ENCODE measurements at regions not wholly inside any gene's neighbourhood (a gene's known extent, or its start where the extent isn't known, plus 50 kb on each side); places are given as distances from the start of the nearest gene placed in this dataset.
"Not testable (repeated sequence)": the region's sequence is repeated elsewhere in the genome, so short reads cannot be mapped to it uniquely, and the experiment has no call there.

DNA sequence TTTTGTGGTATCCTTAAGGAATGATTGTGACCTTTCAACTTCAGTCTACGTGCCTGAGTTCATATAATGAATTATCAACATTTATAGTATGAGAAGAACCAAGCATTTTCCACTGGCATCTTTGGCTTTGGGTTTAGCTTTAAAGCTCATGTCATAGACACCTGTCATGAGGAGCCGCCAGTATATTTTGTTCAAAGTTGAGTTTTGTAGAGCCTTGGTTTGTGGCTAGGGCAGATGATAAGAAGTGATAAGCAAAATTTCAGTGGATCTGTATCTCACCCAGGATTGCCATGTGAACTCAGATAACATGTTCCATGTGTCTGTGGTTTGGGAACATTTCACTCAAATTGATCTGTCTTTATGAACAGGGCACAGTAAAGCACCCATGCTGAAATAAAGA is 873.2 kb downstream of the STPG2 start:
- no peaks in the 10 kb centered on the region for H3K36me3 ChIP-seq (ENCODE audit: control insufficient read depth in 2 of 2, insufficient read depth in 2 of 2, low read length in 2 of 2)
- H3K4me1 ChIP-seq (ENCODE audit: control insufficient read depth in 2 of 2, insufficient read depth in 2 of 2, low read length in 2 of 2) = no peaks in the 10 kb centered on the region
- H3K4me3 ChIP-seq (ENCODE audit: low read length in 2 of 2) = no peak overlapping the region
- H3K9me3 ChIP-seq (ENCODE audit: control insufficient read depth in 2 of 2, low read length in 2 of 2) = no peaks in the 10 kb centered on the region
- H3K27me3 ChIP-seq (ENCODE audit: control insufficient read depth in 2 of 2, insufficient read depth in 2 of 2, low read length in 2 of 2) = no peaks in the 10 kb centered on the region
- H3K27ac ChIP-seq (ENCODE audit: low read depth in 2 of 2, low read length in 2 of 2) = no peak overlapping the region
- no peak overlapping the region for H3K9ac ChIP-seq (ENCODE audit: low read depth in 1 of 2, low read length in 2 of 2)

DNA sequence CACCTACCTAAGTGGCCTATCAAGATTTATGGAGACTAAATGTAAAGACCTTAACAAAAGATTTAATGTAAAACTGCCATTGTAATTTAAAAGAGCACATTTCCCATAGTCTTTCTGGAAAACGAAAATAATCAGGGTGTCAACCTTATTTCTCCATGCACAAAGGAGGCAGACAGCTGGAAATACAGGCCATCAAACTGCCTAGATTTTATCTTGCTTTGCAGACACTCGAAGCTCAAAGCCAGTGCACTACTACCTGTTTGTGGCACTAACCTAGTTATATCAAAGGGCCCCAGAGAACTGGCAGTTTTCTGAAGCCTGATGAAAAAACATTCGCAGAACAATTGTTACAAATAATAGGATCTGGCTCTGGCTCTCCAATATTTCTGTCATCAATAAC is 863.9 kb downstream of the STPG2 start:
- Histone ChIP-seq H3K27me3 (ENCODE audit: control insufficient read depth in 2 of 2, insufficient read depth in 2 of 2, low read length in 2 of 2) (no peaks in the 10 kb centered on the region), H3K27ac (ENCODE audit: low read depth in 2 of 2, low read length in 2 of 2) (no peak overlapping the region), H3K4me1 (ENCODE audit: control insufficient read depth in 2 of 2, insufficient read depth in 2 of 2, low read length in 2 of 2) (no peaks in the 10 kb centered on the region)

DNA sequence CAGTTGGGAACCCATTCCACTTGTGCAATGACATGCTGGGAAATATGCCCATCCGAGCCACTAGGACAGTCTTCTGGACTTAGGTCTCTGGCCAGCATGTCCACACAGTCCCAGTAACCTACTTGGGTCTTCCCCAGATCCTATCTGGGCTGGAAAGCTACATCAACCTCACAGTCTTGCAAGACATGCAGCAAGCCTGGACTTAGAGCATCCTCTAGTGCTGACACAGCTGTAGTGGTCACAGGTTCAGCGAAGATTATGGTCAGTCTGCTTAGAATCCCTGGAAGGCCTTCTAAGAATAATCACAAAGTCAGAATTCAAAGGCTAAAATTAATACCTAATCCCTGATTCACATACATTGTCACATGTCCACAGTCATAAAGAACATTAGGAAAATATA is 842.7 kb downstream of the STPG2 start:
- H3K9me3 ChIP-seq (ENCODE audit: control insufficient read depth in 2 of 2, low read length in 2 of 2) = peaks cover 0 to 3% of the 10 kb centered on the region in 2 donors
- no peak overlapping the region for H3K9ac ChIP-seq (ENCODE audit: low read depth in 1 of 2, low read length in 2 of 2)
- H3K4me3 ChIP-seq (ENCODE audit: low read length in 2 of 2) = no peak overlapping the region
- no peak overlapping the region for H3K27ac ChIP-seq (ENCODE audit: low read depth in 2 of 2, low read length in 2 of 2)
- no peaks in the 10 kb centered on the region for H3K27me3 ChIP-seq (ENCODE audit: control insufficient read depth in 2 of 2, insufficient read depth in 2 of 2, low read length in 2 of 2)
- no peaks in the 10 kb centered on the region for H3K36me3 ChIP-seq (ENCODE audit: control insufficient read depth in 2 of 2, insufficient read depth in 2 of 2, low read length in 2 of 2)
- H3K4me1 ChIP-seq (ENCODE audit: control insufficient read depth in 2 of 2, insufficient read depth in 2 of 2, low read length in 2 of 2) = no peaks in the 10 kb centered on the region

More for the DNA sequence above, 863.9 kb downstream of the STPG2 start:
- Histone ChIP-seq H3K9ac (ENCODE audit: low read depth in 1 of 2, low read length in 2 of 2) (no peak overlapping the region), H3K4me3 (ENCODE audit: low read length in 2 of 2) (no peak overlapping the region), H3K9me3 (ENCODE audit: control insufficient read depth in 2 of 2, low read length in 2 of 2) (no peaks in the 10 kb centered on the region), H3K36me3 (ENCODE audit: control insufficient read depth in 2 of 2, insufficient read depth in 2 of 2, low read length in 2 of 2) (no peaks in the 10 kb centered on the region)

DNA sequence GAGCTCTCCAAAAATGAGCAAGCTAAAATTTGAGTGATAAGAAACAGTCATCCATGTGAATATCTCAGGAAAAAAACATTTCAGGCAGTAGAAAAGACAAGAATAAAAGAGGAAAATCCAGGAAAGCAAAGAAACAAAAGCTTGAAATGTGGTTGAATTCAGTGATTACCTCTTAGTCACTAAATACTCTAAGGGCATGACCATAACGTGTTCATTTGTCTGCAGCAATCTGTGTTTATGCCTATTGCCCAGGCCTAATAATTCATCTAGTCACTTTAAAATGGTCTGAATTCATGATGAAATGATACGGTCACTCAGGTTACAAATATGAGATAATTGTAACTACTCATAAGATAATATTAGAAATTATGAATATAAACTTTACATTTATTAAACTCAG is 837.9 kb downstream of the STPG2 start:
- H3K4me1 ChIP-seq (ENCODE audit: control insufficient read depth in 2 of 2, insufficient read depth in 2 of 2, low read length in 2 of 2) = no peaks in the 10 kb centered on the region
- no peak overlapping the region for H3K27ac ChIP-seq (ENCODE audit: low read depth in 2 of 2, low read length in 2 of 2)
- no peak overlapping the region for H3K9ac ChIP-seq (ENCODE audit: low read depth in 1 of 2, low read length in 2 of 2)
- no peak overlapping the region for H3K4me3 ChIP-seq (ENCODE audit: low read length in 2 of 2)
- no peaks in the 10 kb centered on the region for H3K9me3 ChIP-seq (ENCODE audit: control insufficient read depth in 2 of 2, low read length in 2 of 2)
- no peaks in the 10 kb centered on the region for H3K36me3 ChIP-seq (ENCODE audit: control insufficient read depth in 2 of 2, insufficient read depth in 2 of 2, low read length in 2 of 2)
- no peaks in the 10 kb centered on the region for H3K27me3 ChIP-seq (ENCODE audit: control insufficient read depth in 2 of 2, insufficient read depth in 2 of 2, low read length in 2 of 2)

DNA sequence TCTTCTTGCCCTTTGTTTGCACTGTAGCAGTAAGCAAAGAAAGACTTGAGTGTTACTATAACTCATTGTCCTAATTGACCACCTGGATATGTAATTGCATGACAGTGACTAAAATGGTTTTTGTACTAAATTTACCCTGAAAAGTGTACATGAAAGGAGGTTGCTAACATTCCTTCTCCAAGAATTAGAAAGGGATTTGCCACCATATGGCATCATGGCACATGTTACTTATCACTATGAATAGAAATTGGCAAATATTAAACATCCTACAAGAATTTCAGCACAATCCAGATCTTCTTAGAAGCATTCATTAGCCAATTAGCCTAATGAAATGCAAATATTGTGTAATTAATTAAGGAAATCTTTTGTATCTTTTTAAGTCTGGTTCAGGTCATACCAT is 834.2 kb downstream of the STPG2 start:
- no peaks in the 10 kb centered on the region for H3K27me3 ChIP-seq (ENCODE audit: control insufficient read depth in 2 of 2, insufficient read depth in 2 of 2, low read length in 2 of 2)
- H3K9ac ChIP-seq (ENCODE audit: low read depth in 1 of 2, low read length in 2 of 2) = no peak overlapping the region
- H3K4me1 ChIP-seq (ENCODE audit: control insufficient read depth in 2 of 2, insufficient read depth in 2 of 2, low read length in 2 of 2) = no peaks in the 10 kb centered on the region
- H3K27ac ChIP-seq (ENCODE audit: low read depth in 2 of 2, low read length in 2 of 2) = no peak overlapping the region
- no peaks in the 10 kb centered on the region for H3K36me3 ChIP-seq (ENCODE audit: control insufficient read depth in 2 of 2, insufficient read depth in 2 of 2, low read length in 2 of 2)
- no peak overlapping the region for H3K4me3 ChIP-seq (ENCODE audit: low read length in 2 of 2)
- no peaks in the 10 kb centered on the region for H3K9me3 ChIP-seq (ENCODE audit: control insufficient read depth in 2 of 2, low read length in 2 of 2)

DNA sequence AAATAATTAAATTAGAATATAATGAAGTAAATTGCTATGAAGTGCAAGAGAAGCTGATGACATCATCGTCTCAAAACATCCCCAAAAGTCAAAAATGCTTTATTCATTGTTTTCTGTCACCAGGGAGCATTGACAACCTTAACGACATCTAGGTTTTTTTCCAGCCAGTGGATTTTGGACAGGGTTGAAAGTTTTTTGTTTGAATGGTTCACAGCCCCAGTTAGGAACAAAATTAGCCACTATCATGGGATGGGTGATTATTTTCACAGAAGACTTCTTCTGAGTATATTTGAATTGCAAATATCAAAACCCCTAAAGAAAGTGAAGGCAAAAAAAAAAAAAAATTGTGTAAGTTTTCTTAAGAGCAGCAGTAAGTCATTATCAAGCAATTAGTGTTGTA is 826.1 kb downstream of the STPG2 start:
- Histone ChIP-seq H3K27ac (ENCODE audit: low read depth in 2 of 2, low read length in 2 of 2) (no peak overlapping the region), H3K4me1 (ENCODE audit: control insufficient read depth in 2 of 2, insufficient read depth in 2 of 2, low read length in 2 of 2) (no peaks in the 10 kb centered on the region), H3K27me3 (ENCODE audit: control insufficient read depth in 2 of 2, insufficient read depth in 2 of 2, low read length in 2 of 2) (no peaks in the 10 kb centered on the region), H3K4me3 (ENCODE audit: low read length in 2 of 2) (no peak overlapping the region), H3K9ac (ENCODE audit: low read depth in 1 of 2, low read length in 2 of 2) (no peak overlapping the region), H3K9me3 (ENCODE audit: control insufficient read depth in 2 of 2, low read length in 2 of 2) (no peaks in the 10 kb centered on the region), H3K36me3 (ENCODE audit: control insufficient read depth in 2 of 2, insufficient read depth in 2 of 2, low read length in 2 of 2) (no peaks in the 10 kb centered on the region)

DNA sequence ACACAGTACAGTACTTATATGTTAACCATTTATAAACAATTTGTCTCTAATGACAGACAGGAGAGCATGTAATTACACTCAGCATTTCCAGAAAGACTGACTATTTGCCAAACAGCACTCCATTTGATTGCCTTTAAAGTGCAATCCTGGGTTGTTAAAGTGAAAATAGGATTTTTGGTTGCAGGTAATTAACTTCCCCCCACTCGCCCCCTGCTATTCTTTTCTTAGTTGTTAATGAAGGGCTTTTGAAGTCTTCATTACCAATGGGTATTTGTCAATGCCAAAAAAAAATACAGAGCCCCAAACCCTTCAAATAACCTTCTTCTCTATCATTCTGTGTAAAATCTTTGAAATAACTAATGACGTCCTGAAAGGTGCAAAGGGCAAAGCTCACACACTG is 825.6 kb downstream of the STPG2 start:
- H3K4me1 ChIP-seq (ENCODE audit: control insufficient read depth in 2 of 2, insufficient read depth in 2 of 2, low read length in 2 of 2) = no peaks in the 10 kb centered on the region
- H3K9me3 ChIP-seq (ENCODE audit: control insufficient read depth in 2 of 2, low read length in 2 of 2) = no peaks in the 10 kb centered on the region
- H3K27me3 ChIP-seq (ENCODE audit: control insufficient read depth in 2 of 2, insufficient read depth in 2 of 2, low read length in 2 of 2) = no peaks in the 10 kb centered on the region
- no peak overlapping the region for H3K4me3 ChIP-seq (ENCODE audit: low read length in 2 of 2)
- H3K36me3 ChIP-seq (ENCODE audit: control insufficient read depth in 2 of 2, insufficient read depth in 2 of 2, low read length in 2 of 2) = no peaks in the 10 kb centered on the region
- H3K27ac ChIP-seq (ENCODE audit: low read depth in 2 of 2, low read length in 2 of 2) = no peak overlapping the region
- H3K9ac ChIP-seq (ENCODE audit: low read depth in 1 of 2, low read length in 2 of 2) = no peak overlapping the region

DNA sequence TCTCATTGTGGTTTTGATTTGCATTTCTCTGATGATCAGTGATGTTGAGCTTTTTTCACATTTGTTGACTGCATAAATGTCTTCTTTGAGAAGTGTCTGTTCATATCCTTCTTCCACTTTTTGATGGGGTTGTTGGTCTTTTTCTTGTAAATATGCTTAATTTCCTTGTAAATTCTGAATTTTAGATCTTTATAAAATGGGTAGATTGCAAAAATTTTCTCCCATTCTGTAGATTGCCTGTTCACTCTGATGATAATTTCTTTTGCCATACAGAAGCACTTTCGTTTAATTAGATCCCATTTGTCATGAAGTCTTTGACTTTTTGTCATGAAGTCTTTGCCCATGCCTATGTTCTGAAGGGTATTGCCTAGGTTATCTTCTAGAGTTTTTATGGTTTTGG is 817.5 kb downstream of the STPG2 start:
- H3K27me3 ChIP-seq (ENCODE audit: control insufficient read depth in 2 of 2, insufficient read depth in 2 of 2, low read length in 2 of 2); H3K4me1 ChIP-seq (ENCODE audit: control insufficient read depth in 2 of 2, insufficient read depth in 2 of 2, low read length in 2 of 2); H3K27ac ChIP-seq (ENCODE audit: low read depth in 2 of 2, low read length in 2 of 2); H3K9ac ChIP-seq (ENCODE audit: low read depth in 1 of 2, low read length in 2 of 2); H3K4me3 ChIP-seq (ENCODE audit: low read length in 2 of 2); H3K36me3 ChIP-seq (ENCODE audit: control insufficient read depth in 2 of 2, insufficient read depth in 2 of 2, low read length in 2 of 2); H3K9me3 ChIP-seq (ENCODE audit: control insufficient read depth in 2 of 2, low read length in 2 of 2): not testable (repeated sequence)

DNA sequence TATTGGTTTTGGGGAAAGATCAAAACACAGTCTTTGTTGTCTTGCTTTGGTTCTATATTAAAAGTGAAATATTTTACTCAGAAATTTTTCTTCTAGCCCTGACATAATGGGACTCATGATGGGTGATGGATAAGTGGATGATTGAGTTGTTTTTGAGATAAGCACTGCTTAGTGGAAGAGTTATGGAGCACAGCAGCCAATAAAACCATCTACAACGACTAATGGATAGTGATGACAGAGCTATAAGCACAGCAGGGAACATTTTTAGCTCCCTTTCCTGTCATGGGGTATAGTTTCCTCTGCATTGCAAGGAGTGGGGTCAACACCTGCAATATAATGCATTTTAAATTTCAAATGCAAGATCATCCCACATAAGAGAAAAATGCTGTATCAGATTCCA is 812.4 kb downstream of the STPG2 start:
- H3K4me3 ChIP-seq (ENCODE audit: low read length in 2 of 2) = no peak overlapping the region
- no peak overlapping the region for H3K9ac ChIP-seq (ENCODE audit: low read depth in 1 of 2, low read length in 2 of 2)
- no peak overlapping the region for H3K27ac ChIP-seq (ENCODE audit: low read depth in 2 of 2, low read length in 2 of 2)
- H3K36me3 ChIP-seq (ENCODE audit: control insufficient read depth in 2 of 2, insufficient read depth in 2 of 2, low read length in 2 of 2) = no peaks in the 10 kb centered on the region
- no peaks in the 10 kb centered on the region for H3K9me3 ChIP-seq (ENCODE audit: control insufficient read depth in 2 of 2, low read length in 2 of 2)
- H3K27me3 ChIP-seq (ENCODE audit: control insufficient read depth in 2 of 2, insufficient read depth in 2 of 2, low read length in 2 of 2) = no peaks in the 10 kb centered on the region
- no peaks in the 10 kb centered on the region for H3K4me1 ChIP-seq (ENCODE audit: control insufficient read depth in 2 of 2, insufficient read depth in 2 of 2, low read length in 2 of 2)

DNA sequence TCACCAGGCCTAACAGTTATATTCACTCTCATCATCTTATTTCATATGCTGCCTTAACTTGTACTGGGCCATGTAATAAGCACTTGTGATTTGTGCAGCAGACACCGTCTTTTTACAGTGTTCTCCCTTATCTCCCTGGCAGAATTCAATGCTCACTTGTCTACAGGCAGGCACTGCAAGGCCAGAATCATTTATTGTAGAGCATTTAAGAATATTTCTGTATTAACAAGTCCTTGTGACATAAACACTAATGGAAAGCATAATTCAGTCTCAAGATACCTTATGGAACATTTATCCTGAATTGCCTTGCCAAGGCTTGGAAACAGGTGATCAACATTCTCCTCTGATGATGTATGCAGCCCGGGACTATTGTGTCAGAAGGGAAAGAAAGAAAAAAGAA is 808.9 kb downstream of the STPG2 start:
- H3K27ac ChIP-seq (ENCODE audit: low read depth in 2 of 2, low read length in 2 of 2) = no peak overlapping the region
- H3K9me3 ChIP-seq (ENCODE audit: control insufficient read depth in 2 of 2, low read length in 2 of 2) = peaks cover 0 to 2% of the 10 kb centered on the region in 2 donors
- no peaks in the 10 kb centered on the region for H3K27me3 ChIP-seq (ENCODE audit: control insufficient read depth in 2 of 2, insufficient read depth in 2 of 2, low read length in 2 of 2)
- no peak overlapping the region for H3K4me3 ChIP-seq (ENCODE audit: low read length in 2 of 2)
- H3K9ac ChIP-seq (ENCODE audit: low read depth in 1 of 2, low read length in 2 of 2) = no peak overlapping the region
- no peaks in the 10 kb centered on the region for H3K36me3 ChIP-seq (ENCODE audit: control insufficient read depth in 2 of 2, insufficient read depth in 2 of 2, low read length in 2 of 2)
- H3K4me1 ChIP-seq (ENCODE audit: control insufficient read depth in 2 of 2, insufficient read depth in 2 of 2, low read length in 2 of 2) = no peaks in the 10 kb centered on the region

DNA sequence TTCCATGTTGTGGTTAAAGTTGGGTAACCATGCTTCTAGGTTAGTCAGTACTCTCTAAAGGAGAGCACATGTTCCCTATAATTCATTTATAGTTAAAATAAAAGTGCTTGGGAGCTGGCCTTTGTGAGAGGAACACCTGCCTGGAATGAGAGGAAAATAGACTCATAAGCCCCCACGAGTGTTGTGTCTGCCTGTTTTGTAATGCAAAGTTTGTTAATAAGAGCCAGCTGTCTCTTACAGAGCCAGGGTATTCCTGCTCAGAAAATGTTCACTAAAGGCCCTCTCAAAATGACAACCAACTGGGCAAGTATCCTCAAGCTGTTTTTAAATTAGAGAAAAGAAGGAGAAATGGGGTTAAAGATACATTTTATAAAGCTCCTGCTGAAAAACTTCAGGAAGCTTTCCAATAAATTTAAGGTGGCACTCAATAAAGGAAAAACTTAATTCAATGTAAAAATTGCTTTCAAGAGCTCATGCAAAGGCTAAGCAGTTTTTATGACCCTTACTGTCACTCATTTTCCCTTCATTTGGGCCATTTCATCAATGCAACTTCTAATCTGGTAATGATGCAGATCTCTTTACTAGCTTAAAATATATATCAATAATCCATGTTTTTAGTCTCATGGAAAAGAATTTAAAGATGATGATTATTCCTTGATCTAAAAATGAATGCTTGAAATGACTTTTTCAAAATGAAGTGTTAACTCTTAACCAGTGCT is 793.6 kb downstream of the STPG2 start:
- H3K9me3 ChIP-seq (ENCODE audit: control insufficient read depth in 2 of 2, low read length in 2 of 2) = no peaks in the 10 kb centered on the region
- no peaks in the 10 kb centered on the region for H3K27me3 ChIP-seq (ENCODE audit: control insufficient read depth in 2 of 2, insufficient read depth in 2 of 2, low read length in 2 of 2)
- H3K9ac ChIP-seq (ENCODE audit: low read depth in 1 of 2, low read length in 2 of 2) = no peak overlapping the region
- no peaks in the 10 kb centered on the region for H3K4me1 ChIP-seq (ENCODE audit: control insufficient read depth in 2 of 2, insufficient read depth in 2 of 2, low read length in 2 of 2)
- H3K36me3 ChIP-seq (ENCODE audit: control insufficient read depth in 2 of 2, insufficient read depth in 2 of 2, low read length in 2 of 2) = no peaks in the 10 kb centered on the region
- H3K27ac ChIP-seq (ENCODE audit: low read depth in 2 of 2, low read length in 2 of 2) = no peak overlapping the region
- H3K4me3 ChIP-seq (ENCODE audit: low read length in 2 of 2) = no peak overlapping the region
